CD4-positive, alpha-beta T cell treated with Interleukin-6 for 4 hours (primary cell): ENCODE measurements at regions not wholly inside any gene's neighbourhood (a gene's known extent, or its start where the extent isn't known, plus 50 kb on each side); places are given as distances from the start of the nearest gene placed in this dataset.

Source experiments
- DNase-seq: peaks from one replicate; pipeline ENCODE4 v3.0.0-alpha.2; 2020; ENCODE audit warnings: mixed read lengths

- DNase-seq: no peak
Observed at GRCh38 chr1:30192969-30193630, 530.3 kb downstream of the MATN1 start.

GRCh38 chr1:30191154-30191702 lies 532.2 kb downstream of the MATN1 start:
- DNase-seq: peak; percentile 38

DNA sequence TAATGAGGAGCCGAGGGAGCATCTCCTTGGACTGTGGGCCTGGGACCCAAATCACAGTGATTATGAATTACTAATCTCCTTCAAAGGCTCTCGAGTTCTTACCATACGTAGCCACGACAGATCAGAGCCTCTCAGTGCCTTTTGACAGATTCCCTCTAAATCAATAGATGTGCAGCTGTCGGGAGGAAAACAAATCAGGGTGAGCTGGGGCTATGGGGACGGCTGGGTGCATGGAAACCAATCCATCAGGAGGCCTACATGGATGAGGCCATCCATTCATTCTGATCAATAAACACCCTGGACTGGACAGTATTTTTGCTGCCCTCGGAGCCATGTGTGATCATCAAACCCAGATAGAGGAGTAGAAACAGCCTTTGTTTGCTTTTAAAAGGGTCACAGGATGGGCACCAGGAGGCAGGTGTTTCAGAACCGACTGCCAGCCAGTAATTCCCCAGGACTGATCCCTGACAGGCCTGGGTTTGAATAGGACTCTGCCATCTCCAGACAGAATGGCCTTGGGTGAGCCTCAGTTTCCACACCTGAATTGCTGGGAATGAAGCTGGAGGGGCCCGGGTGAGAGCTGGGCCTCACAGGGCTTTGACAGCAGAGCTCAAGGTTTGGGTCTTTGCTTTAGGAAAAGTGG lies 532.8 kb downstream of the MATN1 start:
- DNase-seq: no peak

- DNase-seq: no peak
Observed at GRCh38 chr1:30189818-30190500, 533.4 kb downstream of the MATN1 start.

GRCh38 chr1:30188999-30189398 lies 534.4 kb downstream of the MATN1 start:
- no peak for DNase-seq

- DNase-seq: no peak
Observed at GRCh38 chr1:30188329-30188728, 535.1 kb downstream of the MATN1 start.

DNA sequence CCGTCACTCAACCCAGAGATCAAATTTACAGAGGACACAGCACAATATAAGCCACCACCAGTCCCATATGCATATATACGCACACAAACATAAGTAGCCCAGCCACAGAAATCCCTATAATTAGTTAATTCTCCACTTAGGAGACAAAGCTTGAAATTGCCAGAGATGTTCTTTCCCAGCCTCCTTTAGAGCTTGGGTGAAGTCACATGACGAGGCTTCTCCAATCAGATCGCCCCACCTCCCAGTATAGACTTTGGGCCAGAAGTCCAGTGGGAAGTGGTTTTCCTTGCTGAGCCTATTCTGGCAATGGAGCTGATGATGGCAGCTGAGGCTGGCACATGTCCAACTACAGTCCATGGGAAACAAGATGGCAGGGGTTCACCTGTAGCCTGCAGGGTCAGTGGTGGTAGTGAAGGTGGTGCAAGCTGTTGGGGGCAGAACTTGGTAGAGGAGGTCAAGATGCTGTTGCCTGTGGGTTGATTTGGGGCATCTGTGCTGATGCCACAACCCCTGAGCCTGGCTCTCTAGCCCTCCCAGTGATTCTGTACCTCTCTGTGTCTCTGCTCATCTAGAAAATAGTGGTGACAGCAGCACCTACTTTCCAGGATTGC lies 535.9 kb downstream of the MATN1 start:
- no peak for DNase-seq

GRCh38 chr1:30186586-30186985 lies 536.8 kb downstream of the MATN1 start:
- DNase-seq: no peak

DNA sequence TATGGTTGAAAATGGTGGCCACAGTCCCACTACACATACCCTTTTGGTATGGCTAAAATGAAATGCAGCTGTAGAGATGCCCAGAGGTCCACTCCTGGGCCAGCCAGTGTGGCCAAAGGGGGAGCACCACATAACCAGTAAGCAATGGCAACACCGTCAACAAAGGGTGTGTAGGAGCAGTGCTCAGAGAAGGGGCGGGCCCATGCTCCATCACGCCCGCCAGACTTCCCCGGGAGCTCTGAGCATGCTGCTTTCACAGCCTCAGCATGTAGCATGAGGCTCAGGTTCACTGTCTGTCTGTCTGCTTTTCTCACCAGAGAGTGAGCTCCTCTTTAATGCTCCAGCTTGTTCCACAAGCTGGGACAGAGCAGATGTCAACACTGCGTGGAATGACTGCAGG lies 537.6 kb downstream of the MATN1 start:
- no peak for DNase-seq

DNA sequence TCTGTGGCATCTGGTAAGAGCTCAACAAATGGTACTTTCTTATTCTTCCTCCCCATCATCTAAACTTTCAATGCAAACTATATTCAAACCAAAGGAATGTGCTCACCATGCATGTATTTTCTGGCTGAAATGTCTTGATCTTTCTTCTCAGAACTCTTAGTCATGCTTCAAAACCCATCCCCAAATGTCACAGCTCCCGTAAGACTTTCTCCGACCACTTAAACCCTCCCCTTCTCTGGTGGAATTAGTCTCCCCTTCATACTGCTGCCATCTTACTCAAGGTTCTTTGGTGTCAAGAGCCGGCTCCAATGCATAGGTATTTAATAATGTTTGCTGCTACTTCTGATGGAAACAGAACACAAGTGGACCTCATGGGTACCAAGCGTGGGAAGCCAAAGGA lies 538.1 kb downstream of the MATN1 start:
- no peak for DNase-seq

- DNase-seq: no peak
Observed at GRCh38 chr1:30184393-30185141, 538.8 kb downstream of the MATN1 start.

- no peak for DNase-seq
Observed at GRCh38 chr1:30183895-30184294, 539.5 kb downstream of the MATN1 start.

DNA sequence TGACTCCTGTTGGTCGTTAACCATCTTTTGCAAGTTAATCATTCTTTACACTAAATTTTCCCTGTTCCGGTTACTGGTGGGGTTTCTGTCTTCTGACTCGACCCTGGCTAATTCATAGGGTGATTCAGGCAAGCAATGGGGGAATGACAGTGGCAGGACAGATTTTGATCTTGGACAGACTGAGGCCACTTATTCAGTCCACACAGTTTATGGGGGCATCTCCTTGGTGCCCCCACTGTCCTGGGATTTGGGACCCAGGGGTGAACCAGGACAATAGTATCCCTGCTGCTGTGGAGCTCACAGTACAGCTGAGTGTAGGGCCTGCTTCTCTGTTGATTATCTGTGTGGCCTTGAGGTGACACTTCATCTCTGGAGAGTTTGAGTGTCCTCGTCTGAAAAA lies 540.4 kb downstream of the MATN1 start:
- DNase-seq: no peak

- DNase-seq: no peak
Observed at GRCh38 chr1:30179942-30180543, 543.3 kb downstream of the MATN1 start.

DNA sequence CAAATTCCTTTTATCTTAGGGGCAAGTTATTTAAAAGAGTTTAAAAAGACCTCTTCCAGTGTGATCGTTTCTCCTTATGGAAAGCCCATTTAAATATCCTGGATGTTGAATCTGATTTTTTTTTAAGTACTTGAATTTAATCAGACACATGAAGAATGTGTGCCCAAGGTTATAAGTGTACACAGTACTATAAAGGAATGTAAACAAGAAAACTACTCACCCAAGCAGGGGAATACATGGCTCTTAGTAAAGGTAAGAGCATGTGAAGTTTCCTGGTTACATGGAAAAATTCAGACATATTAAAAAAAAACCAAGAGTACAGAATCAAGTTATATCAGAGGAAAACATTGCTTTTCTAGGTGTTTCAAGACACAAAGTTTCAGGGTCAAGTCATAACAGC lies 546.9 kb downstream of the MATN1 start:
- DNase-seq: no peak

- no peak for DNase-seq
Observed at GRCh38 chr1:30174499-30174898, 548.9 kb downstream of the MATN1 start.

GRCh38 chr1:30173560-30173959 lies 549.8 kb downstream of the MATN1 start:
- DNase-seq: no peak

GRCh38 chr1:30172757-30173156 lies 550.6 kb downstream of the MATN1 start:
- DNase-seq: no peak

DNA sequence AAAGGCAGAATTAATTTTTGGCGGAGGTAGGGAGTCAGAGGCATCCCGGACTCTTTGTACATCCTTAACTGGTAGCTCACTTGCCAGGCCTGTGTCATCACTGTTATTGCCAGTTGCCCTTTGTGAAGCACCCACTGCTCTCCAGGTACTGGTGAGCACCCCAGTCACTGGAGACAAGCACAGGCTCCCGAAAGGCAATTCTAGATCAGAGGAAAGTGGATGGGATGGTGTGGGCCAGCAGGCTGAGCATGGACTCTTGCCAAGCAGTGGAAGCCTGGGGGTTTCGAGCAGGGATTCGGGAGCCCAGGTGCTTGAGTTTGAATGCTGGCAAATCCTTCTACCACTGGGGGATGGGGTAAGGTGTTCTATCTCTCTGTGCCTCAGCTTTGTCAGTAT lies 551.1 kb downstream of the MATN1 start:
- no peak for DNase-seq

GRCh38 chr1:30171537-30172298 lies 551.7 kb downstream of the MATN1 start:
- DNase-seq: no peak

DNA sequence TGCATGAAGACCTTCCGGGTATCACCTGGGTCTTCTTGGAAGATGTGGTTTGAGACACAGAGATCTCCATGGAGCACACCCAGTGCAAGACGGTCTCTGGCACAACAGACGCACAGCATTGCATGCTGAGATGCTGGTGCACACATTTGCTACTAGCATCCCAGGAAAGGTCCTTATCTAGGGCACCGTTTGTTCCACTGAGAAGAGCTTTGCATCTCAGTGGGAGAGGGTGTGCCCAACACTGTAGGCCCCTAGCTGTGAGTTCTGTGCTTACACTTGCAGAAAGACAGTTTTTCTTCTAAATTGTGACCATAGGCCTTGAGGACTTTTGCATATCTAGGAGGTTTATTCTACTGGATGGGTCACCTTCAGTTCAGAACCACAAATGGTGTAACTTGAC lies 554.1 kb downstream of the MATN1 start:
- no peak for DNase-seq

DNA sequence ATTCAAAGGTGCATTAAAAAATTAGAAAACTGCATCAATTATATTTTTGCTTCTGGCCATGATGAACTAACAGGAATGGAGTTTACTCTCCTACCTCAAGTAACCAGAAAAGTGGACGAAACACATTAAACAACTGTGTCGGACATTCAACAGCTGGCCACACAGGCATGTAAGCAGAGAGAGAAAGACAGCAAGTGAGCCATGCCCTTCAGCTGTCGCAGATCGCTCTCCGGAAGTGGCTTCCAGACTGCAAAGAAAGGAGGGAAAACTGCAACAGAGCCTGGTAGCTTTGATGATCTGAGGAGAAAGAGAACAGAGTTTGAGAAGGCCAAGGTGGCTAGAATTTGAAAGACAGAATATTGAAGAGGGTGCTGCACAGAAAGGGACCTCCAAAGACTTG lies 557.2 kb downstream of the MATN1 start:
- DNase-seq: no peak
